ENCODE measurements at regions not wholly inside any gene's neighbourhood (a gene's known extent, or its start where the extent isn't known, plus 50 kb on each side); places are given as distances from the start of the nearest gene placed in this dataset.
A peak's percentile ranks its signal among the peaks of the same experiment; 100 is the strongest.

GRCh38 chr10:120278069-120278468 is 179.0 kb upstream of the PLPP4 start:
- no peak overlapping the region for H3K9ac ChIP-seq
- peaks cover 0 to 8% (median 0%) of the 10 kb centered on the region in 11 experiments; a peak in 2 of 22 replicates for H3K9me3 ChIP-seq (replicated peaks in 1 of 11)
- H3K4me3 ChIP-seq: no peak overlapping the region
- H3K4me1 ChIP-seq: peaks cover 0 to 41% (median 24%) of the 10 kb centered on the region in 10 experiments; a peak in 14 of 20 replicates
- no peak overlapping the region for H3K27ac ChIP-seq
- H3K4me2 ChIP-seq: peak overlapping the region in 2 of 11 experiments; percentile 43 to 53; a peak in 2 of 22 replicates
- H3K27me3 ChIP-seq: no peaks in the 10 kb centered on the region
- TF ChIP-seq Cebpa-rat (IDR thresholded peaks at IDR 0.05): no peak
- H3K36me3 ChIP-seq: no peaks in the 10 kb centered on the region
- H4K20me1 ChIP-seq: no peaks in the 10 kb centered on the region

DNA sequence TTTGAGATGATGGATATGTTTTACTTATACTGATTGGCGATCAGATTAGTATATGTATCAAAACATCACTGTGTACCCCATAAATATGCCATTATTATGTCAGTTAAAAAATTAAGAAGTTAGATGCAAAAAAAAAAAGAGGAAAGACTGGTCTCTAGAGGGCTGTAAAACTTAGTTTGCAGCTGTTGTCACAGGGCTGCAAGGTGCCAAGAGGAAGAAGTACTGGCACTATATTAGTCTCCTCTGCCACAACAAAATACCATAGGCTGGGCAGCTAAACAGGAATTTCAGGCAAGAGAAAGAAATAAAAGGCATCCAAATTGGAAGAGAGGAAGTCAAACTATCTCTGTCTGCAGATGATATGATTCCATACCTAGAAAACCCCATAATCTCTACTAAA is 177.8 kb upstream of the PLPP4 start:
- Histone ChIP-seq H3K27ac (no peak overlapping the region), H4K20me1 (no peaks in the 10 kb centered on the region), H3K9me3 (replicated peaks in 1 of 11) (peaks cover 0 to 8% (median 0%) of the 10 kb centered on the region in 11 experiments; a peak in 2 of 22 replicates), H3K4me2 (peak overlapping the region in 7 of 11 experiments; percentile 14 to 53 (median 43); a peak in 9 of 22 replicates), H3K27me3 (no peaks in the 10 kb centered on the region), H3K4me1 (peaks cover 0 to 41% (median 24%) of the 10 kb centered on the region in 10 experiments; a peak in 14 of 20 replicates), H3K9ac (no peak overlapping the region), H3K4me3 (no peak overlapping the region), H3K36me3 (no peaks in the 10 kb centered on the region)
- TF ChIP-seq Cebpa-rat (IDR thresholded peaks at IDR 0.05): no peak

- no peaks in the 10 kb centered on the region for H4K20me1 ChIP-seq
- H3K36me3 ChIP-seq: no peaks in the 10 kb centered on the region
- H3K4me1 ChIP-seq: peaks cover 0 to 22% (median 11%) of the 10 kb centered on the region in 10 experiments; a peak in 11 of 20 replicates
- peaks cover 0 to 6% (median 0%) of the 10 kb centered on the region in 11 experiments; a peak in 1 of 22 replicates for H3K9me3 ChIP-seq (replicated peaks in 1 of 11)
- H3K27ac ChIP-seq: no peak overlapping the region
- no peak for TF ChIP-seq Cebpa-rat (IDR thresholded peaks at IDR 0.05)
- no peaks in the 10 kb centered on the region for H3K27me3 ChIP-seq
- H3K4me3 ChIP-seq: no peak overlapping the region
- H3K9ac ChIP-seq: no peak overlapping the region
- H3K4me2 ChIP-seq: no peak overlapping the region
Observed at GRCh38 chr10:120282421-120282820, 174.6 kb upstream of the PLPP4 start.

DNA sequence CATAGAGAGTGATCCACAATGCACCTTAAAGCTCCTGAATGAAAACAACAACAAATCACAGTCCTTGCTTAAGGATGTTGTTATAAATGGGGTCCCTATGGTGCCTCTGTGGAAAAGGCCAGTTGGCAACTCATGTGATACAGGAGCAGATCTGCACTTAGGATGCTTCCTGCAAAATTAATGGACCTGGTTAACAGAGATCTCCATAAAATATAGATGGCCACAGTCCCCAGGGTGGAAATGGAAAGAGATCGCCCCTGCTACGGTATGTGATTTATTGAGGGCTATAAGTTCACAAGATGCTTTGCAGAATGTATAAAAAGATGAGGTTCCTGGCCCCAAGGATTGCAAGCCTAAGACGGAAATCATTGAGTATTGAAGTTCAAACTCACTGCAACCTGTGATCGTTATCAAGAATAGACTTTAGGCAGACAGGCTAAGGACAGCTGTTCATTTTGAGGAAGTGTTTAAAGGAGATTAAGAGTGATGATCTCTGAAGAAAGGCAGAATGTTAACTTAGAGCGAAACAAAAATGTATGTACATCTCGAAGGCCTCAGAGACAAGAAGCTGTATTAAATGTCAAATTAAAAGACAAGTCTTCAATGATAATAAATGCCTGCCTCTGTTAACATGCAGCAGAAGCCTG is 174.1 kb upstream of the PLPP4 start:
- no peak for TF ChIP-seq Cebpa-rat (IDR thresholded peaks at IDR 0.05)
- Histone ChIP-seq H3K4me2 (peak overlapping the region in 1 of 11 experiments; percentile 24; a peak in 1 of 22 replicates), H3K36me3 (no peaks in the 10 kb centered on the region), H3K4me1 (peaks cover 0 to 22% (median 10%) of the 10 kb centered on the region in 10 experiments; a peak in 11 of 20 replicates), H3K27ac (no peak overlapping the region), H3K9me3 (replicated peaks in 1 of 11) (peaks cover 0 to 6% (median 0%) of the 10 kb centered on the region in 11 experiments; a peak in 1 of 22 replicates), H4K20me1 (no peaks in the 10 kb centered on the region), H3K4me3 (no peak overlapping the region), H3K9ac (no peak overlapping the region), H3K27me3 (no peaks in the 10 kb centered on the region)

GRCh38 chr10:120285408-120285807 is 171.6 kb upstream of the PLPP4 start:
- Histone ChIP-seq H3K27ac (no peak overlapping the region), H3K36me3 (no peaks in the 10 kb centered on the region), H4K20me1 (no peaks in the 10 kb centered on the region), H3K4me3 (no peak overlapping the region), H3K9me3 (replicated peaks in 1 of 11) (peaks cover 0 to 6% (median 0%) of the 10 kb centered on the region in 11 experiments; a peak in 1 of 22 replicates), H3K27me3 (no peaks in the 10 kb centered on the region), H3K4me1 (peaks cover 0 to 5% (median 0%) of the 10 kb centered on the region in 10 experiments; a peak in 1 of 20 replicates), H3K9ac (no peak overlapping the region), H3K4me2 (no peak overlapping the region)
- no peak for TF ChIP-seq Cebpa-rat (IDR thresholded peaks at IDR 0.05)

DNA sequence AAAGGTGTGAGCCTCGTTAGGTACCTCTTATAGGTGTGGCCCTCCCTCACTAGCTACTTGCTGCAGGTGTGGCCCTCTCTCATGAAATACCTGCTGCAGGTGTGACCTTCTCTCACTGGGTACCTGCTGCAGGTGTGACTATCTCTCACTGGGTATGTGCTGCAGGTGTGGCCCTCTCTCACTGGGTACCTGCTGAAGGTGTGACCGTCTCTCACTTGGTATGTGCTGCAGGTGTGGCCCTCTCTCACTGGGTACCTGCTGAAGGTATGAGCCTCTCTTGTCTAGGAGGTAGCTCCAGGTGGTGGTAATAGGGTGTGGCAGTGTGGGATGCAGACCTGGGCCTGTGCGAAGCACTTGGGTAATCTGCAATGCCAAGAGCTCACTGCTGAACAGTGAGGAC is 170.7 kb upstream of the PLPP4 start:
- Histone ChIP-seq H3K27me3 (no peaks in the 10 kb centered on the region), H3K4me1 (peaks cover 0 to 5% (median 0%) of the 10 kb centered on the region in 10 experiments; a peak in 1 of 20 replicates), H3K9me3 (replicated peaks in 1 of 11) (peaks cover 0 to 2% (median 0%) of the 10 kb centered on the region in 11 experiments; a peak in 1 of 22 replicates), H3K4me3 (no peak overlapping the region), H3K27ac (no peak overlapping the region), H3K36me3 (no peaks in the 10 kb centered on the region), H4K20me1 (no peaks in the 10 kb centered on the region), H3K9ac (no peak overlapping the region), H3K4me2 (no peak overlapping the region)
- no peak for TF ChIP-seq Cebpa-rat (IDR thresholded peaks at IDR 0.05)

- no peak overlapping the region for H3K4me2 ChIP-seq
- H3K9ac ChIP-seq: no peak overlapping the region
- no peak overlapping the region for H3K4me3 ChIP-seq
Observed at GRCh38 chr10:120300513-120300912, 156.5 kb upstream of the PLPP4 start.

DNA sequence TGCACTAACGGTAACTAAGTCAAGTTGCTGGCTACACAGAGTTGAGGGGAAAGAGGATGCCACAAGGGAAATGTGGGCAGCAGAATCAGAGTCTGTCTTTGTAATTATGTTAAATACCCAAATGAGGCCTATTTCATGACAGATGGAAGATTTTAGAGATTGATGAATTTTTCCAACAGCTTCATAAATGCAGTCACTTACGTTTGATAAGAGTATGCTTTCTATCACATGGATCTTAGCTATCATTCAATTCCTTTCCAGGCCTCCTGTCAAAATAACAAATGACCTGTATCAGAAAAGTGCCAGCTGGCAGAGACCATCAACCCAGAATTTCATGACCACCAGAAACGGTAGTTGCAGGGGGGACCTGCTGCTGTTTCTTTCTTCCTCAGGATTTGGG is 148.4 kb upstream of the PLPP4 start:
- Histone ChIP-seq H4K20me1 (no peaks in the 10 kb centered on the region), H3K27me3 (no peaks in the 10 kb centered on the region), H3K4me3 (no peak overlapping the region), H3K27ac (no peak overlapping the region), H3K36me3 (no peaks in the 10 kb centered on the region), H3K9ac (no peak overlapping the region), H3K4me2 (no peak overlapping the region), H3K9me3 (replicated peaks in 1 of 11) (no peaks in the 10 kb centered on the region), H3K4me1 (no peaks in the 10 kb centered on the region)
- no peak for TF ChIP-seq Cebpa-rat (IDR thresholded peaks at IDR 0.05)

More at GRCh38 chr10:120300513-120300912, 156.5 kb upstream of the PLPP4 start:
- no peak overlapping the region for H3K27ac ChIP-seq
- TF ChIP-seq Cebpa-rat (IDR thresholded peaks at IDR 0.05): no peak
- H3K36me3 ChIP-seq: no peaks in the 10 kb centered on the region
- no peaks in the 10 kb centered on the region for H4K20me1 ChIP-seq
- H3K9me3 ChIP-seq (replicated peaks in 1 of 11): peaks cover 0 to 22% (median 7%) of the 10 kb centered on the region in 11 experiments; a peak in 9 of 22 replicates
- no peaks in the 10 kb centered on the region for H3K4me1 ChIP-seq
- H3K27me3 ChIP-seq: no peaks in the 10 kb centered on the region

- H3K9me3 ChIP-seq (replicated peaks in 1 of 11): no peaks in the 10 kb centered on the region
- TF ChIP-seq Cebpa-rat (IDR thresholded peaks at IDR 0.05): no peak
- no peak overlapping the region for H3K27ac ChIP-seq
Observed at GRCh38 chr10:120313715-120314114, 143.3 kb upstream of the PLPP4 start.

DNA sequence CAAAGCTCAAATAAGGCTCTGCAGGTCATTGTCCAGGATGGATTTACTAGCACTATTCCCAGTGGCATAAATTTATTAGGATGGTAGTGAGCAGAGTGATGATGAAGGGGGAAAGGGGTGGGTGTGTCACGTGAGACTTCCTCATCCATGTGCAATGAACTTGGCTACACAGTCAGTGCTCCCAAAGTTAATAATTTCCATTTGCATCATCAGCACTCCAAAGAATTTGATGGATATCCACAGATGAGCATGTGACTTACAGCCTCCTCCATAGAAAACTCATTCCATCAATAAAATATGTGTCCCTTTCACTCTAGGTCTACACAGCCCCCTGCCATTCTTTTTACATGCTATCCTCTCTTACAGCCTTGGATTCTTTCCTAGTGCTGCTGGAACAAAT is 142.6 kb upstream of the PLPP4 start:
- Histone ChIP-seq H4K20me1 (no peaks in the 10 kb centered on the region), H3K4me2 (no peak overlapping the region), H3K36me3 (no peaks in the 10 kb centered on the region), H3K4me3 (no peak overlapping the region), H3K9me3 (replicated peaks in 1 of 11) (no peaks in the 10 kb centered on the region), H3K9ac (no peak overlapping the region), H3K27ac (no peak overlapping the region), H3K27me3 (no peaks in the 10 kb centered on the region), H3K4me1 (no peaks in the 10 kb centered on the region)
- no peak for TF ChIP-seq Cebpa-rat (IDR thresholded peaks at IDR 0.05)

More at GRCh38 chr10:120313715-120314114, 143.3 kb upstream of the PLPP4 start:
- H3K4me2 ChIP-seq: no peak overlapping the region
- no peak overlapping the region for H3K4me3 ChIP-seq
- no peaks in the 10 kb centered on the region for H4K20me1 ChIP-seq
- no peaks in the 10 kb centered on the region for H3K4me1 ChIP-seq
- H3K36me3 ChIP-seq: no peaks in the 10 kb centered on the region
- H3K9ac ChIP-seq: no peak overlapping the region
- no peaks in the 10 kb centered on the region for H3K27me3 ChIP-seq
